Naive thymus-derived CD8-positive, alpha-beta T cell (primary cell): ENCODE measurements at regions not wholly inside any gene's neighbourhood (a gene's known extent, or its start where the extent isn't known, plus 50 kb on each side); places are given as distances from the start of the nearest gene placed in this dataset.

Experiments
- ATAC-seq, 2 donors: fragments of 150-1000 bp; cut with Tn5 transposase in 1 of 2; sonication (Bioruptor Pico), chemical (Tn5 transposase) in 1 of 2; 1 replicate in 1 of 2; 2 replicates in 1 of 2; pipeline ENCODE4 v1.10.0; 2021; ENCODE audit warnings: mild to moderate bottlenecking in 2 of 2, moderate library complexity in 2 of 2
- POLR2A ChIA-PET: fragments of 350-600 bp; sonication (Branson Sonifier 250); formaldehyde crosslinking; loops from one replicate; lab custom pipeline; 2021; ENCODE audit warnings: antibody characterized with exemption; lab: Charles Lee
- DNase-seq, 10 donors: peaks; one replicate each; pipeline versions ENCODE4 v3.0.0 to v3.0.0-alpha.2; 2020 to 2022
- H3K27ac Mint-ChIP-seq, 10 donors: one replicate each; pipeline ENCODE4 v1.8.0; 2020 to 2022; ENCODE audit warnings: mild to moderate bottlenecking in 10 of 10, mixed read lengths in 10 of 10, moderate library complexity in 4 of 10, inconsistent platforms in 1 of 10
- H3K27me3 Mint-ChIP-seq, 5 donors: one replicate each; pipeline ENCODE4 v1.8.0; 2021 to 2022; ENCODE audit warnings: mixed read lengths in 5 of 5
- H3K36me3 Mint-ChIP-seq, 3 donors: one replicate each; pipeline ENCODE4 v1.8.0; 2020 to 2022; ENCODE audit warnings: mixed read lengths in 3 of 3, mild to moderate bottlenecking in 2 of 3, inconsistent platforms in 1 of 3
- H3K4me1 Mint-ChIP-seq, 4 donors: one replicate each; pipeline ENCODE4 v1.8.0; 2021 to 2022; ENCODE audit warnings: mixed read lengths in 4 of 4
- H3K4me3 Mint-ChIP-seq, 10 donors: one replicate each; pipeline ENCODE4 v1.8.0; 2020 to 2022; ENCODE audit warnings: mild to moderate bottlenecking in 10 of 10, mixed read lengths in 10 of 10, moderate library complexity in 6 of 10, inconsistent platforms in 1 of 10
- H3K9me3 Mint-ChIP-seq, 9 donors: one replicate each; pipeline ENCODE4 v1.8.0; 2020 to 2022; ENCODE audit warnings: mixed read lengths in 9 of 9, mild to moderate bottlenecking in 3 of 9, inconsistent platforms in 1 of 9, moderate library complexity in 1 of 9

DNA sequence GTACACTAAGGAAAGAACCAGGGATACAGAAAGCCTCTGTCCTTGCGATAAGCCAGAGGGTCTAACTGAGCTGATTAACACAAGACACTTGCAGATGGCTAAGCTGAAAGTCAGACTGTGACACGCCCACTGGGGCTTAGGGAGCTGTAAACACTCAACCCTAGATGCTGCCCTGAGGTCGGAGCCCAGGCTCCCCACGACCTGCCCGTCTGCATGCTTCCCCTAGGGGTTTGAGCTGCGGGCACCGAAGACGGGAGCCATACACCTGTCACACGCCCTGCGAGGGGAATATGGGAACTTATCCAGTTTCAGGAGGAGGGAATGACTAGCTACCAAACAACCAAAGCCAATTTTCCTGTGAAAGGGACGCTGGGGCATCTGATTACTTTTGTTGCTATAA lies 96.0 kb downstream of the HTR5A start:
- no peaks in the 10 kb centered on the region for H3K9me3 Mint-ChIP-seq
- H3K36me3 Mint-ChIP-seq = no peaks in the 10 kb centered on the region
- H3K4me1 Mint-ChIP-seq = no peaks in the 10 kb centered on the region
- POLR2A ChIA-PET = no interaction called here
- DNase-seq = no peak
- no peak overlapping the region for H3K4me3 Mint-ChIP-seq
- no peak overlapping the region for H3K27ac Mint-ChIP-seq
- H3K27me3 Mint-ChIP-seq = peaks cover 6 to 18% (median 10%) of the 10 kb centered on the region in 5 donors
- no peak for ATAC-seq

DNA sequence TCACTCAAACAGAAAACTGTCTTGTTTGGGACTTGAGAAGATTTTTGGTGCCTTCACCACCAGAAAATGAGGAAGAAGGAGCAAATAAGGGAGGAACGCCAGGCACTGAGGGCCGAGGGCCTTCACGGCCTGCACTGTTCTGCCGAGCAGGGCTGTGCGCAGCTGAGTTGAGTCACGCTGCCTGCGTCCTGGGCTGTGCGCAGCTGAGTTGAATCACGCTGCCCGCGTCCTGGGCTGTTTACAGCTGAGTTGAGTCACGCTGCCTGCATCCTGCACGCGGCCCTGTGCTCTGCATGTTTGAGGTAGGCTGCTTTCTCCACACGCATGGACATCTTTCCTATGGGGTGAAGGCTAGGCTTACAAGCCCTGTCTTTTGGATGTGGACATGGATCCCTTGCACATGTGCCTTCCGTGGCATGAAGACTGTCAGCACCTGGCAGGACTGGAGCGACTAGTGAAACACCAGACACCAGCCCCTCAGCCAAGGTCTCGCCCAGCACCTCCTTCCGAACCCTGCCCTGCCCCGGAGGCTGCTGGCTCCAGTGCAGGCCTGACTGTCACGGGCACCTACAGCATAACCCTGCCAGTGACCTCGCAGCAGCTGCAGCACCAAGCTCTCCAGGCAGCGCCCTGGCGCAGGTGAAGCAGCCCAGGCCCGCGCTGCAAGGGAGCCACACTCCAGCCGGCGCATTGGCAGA lies 96.7 kb downstream of the HTR5A start:
- H3K27ac Mint-ChIP-seq = no peak overlapping the region
- H3K4me1 Mint-ChIP-seq = no peaks in the 10 kb centered on the region
- H3K36me3 Mint-ChIP-seq = no peaks in the 10 kb centered on the region
- no peaks in the 10 kb centered on the region for H3K9me3 Mint-ChIP-seq
- ATAC-seq (no peak), DNase-seq (no peak)
- POLR2A ChIA-PET = no interaction called here
- no peak overlapping the region for H3K4me3 Mint-ChIP-seq
- peaks cover 6 to 20% (median 8%) of the 10 kb centered on the region in 5 donors for H3K27me3 Mint-ChIP-seq

DNA sequence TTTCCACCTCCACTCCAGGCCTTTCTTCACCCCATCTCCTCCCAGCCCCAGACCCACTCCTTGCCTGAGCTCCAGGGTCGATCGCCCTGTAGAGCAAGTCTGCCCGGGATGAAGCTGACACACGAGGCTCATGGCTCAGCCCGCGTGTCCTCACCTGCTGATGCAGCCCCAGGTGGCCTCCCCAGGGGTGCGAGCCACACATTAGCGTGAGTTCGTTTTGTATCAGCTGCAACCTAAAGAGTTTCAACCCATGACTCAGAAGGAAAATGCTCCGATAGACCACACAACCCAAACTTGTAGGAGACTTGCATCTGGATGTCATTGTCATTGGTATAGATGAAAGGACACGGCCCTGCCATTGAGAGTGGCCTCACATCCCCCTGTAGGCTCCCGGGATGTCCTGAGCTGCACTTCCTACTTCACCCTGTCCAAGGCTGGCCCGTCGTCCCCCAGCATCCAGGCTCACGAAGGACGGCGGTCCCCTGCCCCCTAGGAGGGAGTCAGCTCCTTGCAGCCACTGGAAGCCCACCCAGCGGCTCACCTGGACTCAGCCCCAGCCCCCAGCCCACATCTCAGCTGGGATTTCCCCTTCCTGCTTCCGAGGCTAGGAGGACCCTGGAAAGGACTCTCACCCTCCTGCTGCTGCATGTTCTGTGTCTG lies 97.7 kb downstream of the HTR5A start:
- Mint-ChIP-seq H3K36me3 (no peaks in the 10 kb centered on the region), H3K4me1 (no peaks in the 10 kb centered on the region), H3K4me3 (no peak overlapping the region), H3K9me3 (no peaks in the 10 kb centered on the region), H3K27me3 (peaks cover 5 to 24% (median 15%) of the 10 kb centered on the region in 5 donors), H3K27ac (no peak overlapping the region)
- POLR2A ChIA-PET = no interaction called here
- DNase-seq = no peak
- no peak for ATAC-seq

DNA sequence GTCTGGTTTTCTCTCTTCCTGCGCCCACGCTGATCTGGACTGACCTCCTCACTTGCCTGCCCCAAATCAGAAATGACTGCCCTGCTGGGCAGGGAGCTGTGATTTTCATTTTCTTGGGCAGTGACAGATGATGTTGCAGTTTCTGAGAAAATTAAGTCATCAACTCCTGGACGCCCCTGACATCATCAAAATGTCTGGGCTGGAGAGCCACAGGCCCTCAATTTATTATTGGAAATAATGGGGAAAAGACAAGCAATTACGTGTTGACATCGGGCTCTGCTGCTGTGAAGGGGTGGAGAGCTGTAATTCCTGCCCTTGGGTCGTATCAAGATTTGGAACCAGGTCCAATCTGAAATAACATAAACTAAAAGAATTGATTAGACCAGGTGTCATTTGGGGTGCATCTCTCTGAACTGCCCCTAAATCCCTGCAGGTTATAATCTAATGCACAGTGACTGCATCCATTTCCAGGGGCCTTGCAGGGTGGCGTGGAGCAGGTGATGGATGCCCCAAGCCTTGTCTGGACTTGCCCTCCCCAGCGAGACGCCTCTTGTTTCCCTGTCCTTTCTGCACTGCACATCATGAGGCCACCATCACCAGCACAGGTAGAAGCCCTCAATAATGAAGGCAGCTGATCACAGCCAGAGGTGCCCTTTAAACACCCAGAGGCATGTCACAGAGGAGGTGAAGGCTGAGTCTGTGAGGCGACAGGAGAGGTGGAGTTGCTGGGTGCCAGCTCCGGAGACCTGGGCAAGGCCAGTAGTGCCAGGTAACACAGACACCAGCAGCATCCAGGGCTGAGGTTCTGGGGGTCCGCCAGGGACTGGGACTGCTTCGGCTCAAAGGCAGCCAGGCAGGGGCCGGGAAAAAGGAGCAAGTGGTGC lies 98.7 kb downstream of the HTR5A start:
- Mint-ChIP-seq H3K4me3 (no peak overlapping the region), H3K36me3 (no peaks in the 10 kb centered on the region), H3K9me3 (no peaks in the 10 kb centered on the region), H3K27me3 (peaks cover 3 to 26% (median 15%) of the 10 kb centered on the region in 5 donors), H3K27ac (peak overlapping the region in 1 of 10 donors; percentile 45), H3K4me1 (no peaks in the 10 kb centered on the region)
- ATAC-seq (no peak), DNase-seq (no peak)
- POLR2A ChIA-PET = no interaction called here

DNA sequence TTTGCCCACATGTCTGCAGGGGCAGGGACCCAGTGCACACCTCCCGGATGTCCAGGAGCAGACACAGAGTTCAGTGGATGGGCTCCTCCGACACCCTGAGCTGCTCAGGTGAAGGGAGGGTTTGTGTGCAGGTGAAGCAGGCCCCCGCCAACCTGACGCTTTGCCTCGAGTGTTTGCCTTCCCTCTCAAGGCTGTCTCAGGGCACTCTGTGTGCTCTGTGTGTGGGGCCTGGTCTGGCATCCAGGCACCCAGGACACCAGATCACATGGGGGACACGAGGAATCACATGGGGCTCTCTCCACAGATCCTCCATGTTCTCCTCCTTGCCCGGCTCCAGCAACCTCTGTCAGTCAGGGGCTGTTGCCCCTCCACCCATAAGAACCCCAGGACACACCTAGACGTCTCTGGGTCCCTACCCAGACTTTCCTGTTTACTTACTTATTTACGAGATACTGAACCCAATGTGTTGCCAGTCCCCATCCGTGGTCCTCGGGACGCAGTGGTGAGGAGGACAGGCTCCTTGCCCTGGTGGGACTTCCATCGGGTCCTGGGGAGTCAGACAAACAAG lies 99.5 kb downstream of the HTR5A start:
- Mint-ChIP-seq H3K36me3 (no peaks in the 10 kb centered on the region), H3K27me3 (peaks cover 3 to 26% (median 15%) of the 10 kb centered on the region in 5 donors), H3K27ac (no peak overlapping the region), H3K4me1 (no peaks in the 10 kb centered on the region), H3K9me3 (no peaks in the 10 kb centered on the region), H3K4me3 (no peak overlapping the region)
- DNase-seq = no peak
- ATAC-seq = no peak
- POLR2A ChIA-PET = no interaction called here

DNA sequence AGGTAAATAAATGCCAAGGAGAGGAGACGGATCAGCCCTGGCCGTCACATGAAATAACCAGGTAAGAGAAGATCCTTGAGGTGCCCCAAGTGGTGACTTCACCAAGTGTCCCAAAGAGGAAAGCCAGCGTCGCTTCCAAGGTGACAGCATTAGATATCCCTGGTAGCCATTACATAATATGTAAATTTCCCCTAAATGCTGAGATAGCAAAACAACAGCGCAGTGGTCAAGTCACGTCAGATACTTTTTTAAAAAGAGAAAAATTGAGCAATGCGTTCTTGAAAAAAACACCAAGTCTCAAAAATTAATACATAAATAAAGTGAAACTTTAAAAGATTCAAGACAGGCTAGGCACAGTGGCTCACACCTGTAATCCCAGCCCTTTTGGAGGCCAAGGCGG lies 100.2 kb downstream of the HTR5A start:
- H3K4me1 Mint-ChIP-seq = no peaks in the 10 kb centered on the region
- no peak overlapping the region for H3K27ac Mint-ChIP-seq
- H3K9me3 Mint-ChIP-seq = peaks cover 0 to 5% (median 0%) of the 10 kb centered on the region in 9 donors
- no peak for ATAC-seq
- POLR2A ChIA-PET = no interaction called here
- DNase-seq = no peak
- no peak overlapping the region for H3K4me3 Mint-ChIP-seq
- H3K36me3 Mint-ChIP-seq = no peaks in the 10 kb centered on the region
- H3K27me3 Mint-ChIP-seq = peaks cover 3 to 26% (median 15%) of the 10 kb centered on the region in 5 donors

DNA sequence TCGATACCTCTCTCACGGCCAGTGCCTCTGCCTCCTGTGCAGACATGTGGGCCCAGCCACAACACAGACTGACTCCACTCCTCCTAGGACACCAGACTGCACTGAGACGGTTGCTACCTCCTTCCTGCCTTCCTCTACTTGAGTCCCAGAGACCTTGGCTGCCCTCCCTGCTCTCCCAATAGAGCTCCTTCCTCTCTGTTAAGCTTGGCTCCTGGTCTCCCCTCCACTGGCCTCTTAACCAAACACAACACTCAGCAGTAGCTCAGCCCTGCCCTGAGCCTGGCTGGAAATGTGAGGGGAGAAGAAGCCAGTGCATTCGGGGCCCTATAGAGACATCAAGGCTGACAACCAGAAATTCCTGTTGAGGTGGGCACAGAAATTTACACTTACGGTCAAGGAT lies 102.0 kb downstream of the HTR5A start:
- H3K27ac Mint-ChIP-seq = no peak overlapping the region
- DNase-seq = no peak
- POLR2A ChIA-PET = no interaction called here
- peaks cover 3 to 21% (median 13%) of the 10 kb centered on the region in 5 donors for H3K27me3 Mint-ChIP-seq
- H3K4me3 Mint-ChIP-seq = no peak overlapping the region
- no peak for ATAC-seq
- no peaks in the 10 kb centered on the region for H3K36me3 Mint-ChIP-seq
- H3K4me1 Mint-ChIP-seq = no peaks in the 10 kb centered on the region
- H3K9me3 Mint-ChIP-seq = peaks cover 0 to 14% (median 0%) of the 10 kb centered on the region in 9 donors

DNA sequence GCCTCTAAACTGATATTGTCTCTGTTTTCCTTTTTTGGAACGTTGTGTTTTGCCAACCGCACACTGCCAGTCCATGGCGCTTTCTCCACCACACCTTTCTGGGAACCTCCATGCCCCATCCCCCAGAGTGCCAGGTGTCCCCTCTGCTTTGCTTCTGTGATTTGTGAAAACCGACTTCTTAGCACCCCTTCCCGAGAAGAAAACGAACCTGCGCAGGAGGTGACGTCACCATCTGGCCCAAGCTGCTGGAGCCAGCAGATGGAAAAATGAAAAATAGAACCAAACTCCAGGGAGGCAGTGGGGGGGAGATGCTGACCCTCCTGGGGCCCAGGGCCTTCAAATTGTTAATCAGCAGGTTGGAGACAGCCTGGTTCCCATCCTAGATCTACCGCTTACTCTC lies 103.8 kb downstream of the HTR5A start:
- ATAC-seq (no peak), DNase-seq (no peak)
- no peaks in the 10 kb centered on the region for H3K36me3 Mint-ChIP-seq
- H3K4me1 Mint-ChIP-seq = no peaks in the 10 kb centered on the region
- no peak overlapping the region for H3K4me3 Mint-ChIP-seq
- no peak overlapping the region for H3K27ac Mint-ChIP-seq
- H3K9me3 Mint-ChIP-seq = peaks cover 0 to 14% (median 2%) of the 10 kb centered on the region in 9 donors
- POLR2A ChIA-PET = interaction anchor here (0.7 kb wide), 2 partner anchors 203 to 207 kb away, joined by 5 to 9 read pairs; no protein-coding TSS in a partner anchor
- H3K27me3 Mint-ChIP-seq = peaks cover 0 to 17% (median 13%) of the 10 kb centered on the region in 5 donors

DNA sequence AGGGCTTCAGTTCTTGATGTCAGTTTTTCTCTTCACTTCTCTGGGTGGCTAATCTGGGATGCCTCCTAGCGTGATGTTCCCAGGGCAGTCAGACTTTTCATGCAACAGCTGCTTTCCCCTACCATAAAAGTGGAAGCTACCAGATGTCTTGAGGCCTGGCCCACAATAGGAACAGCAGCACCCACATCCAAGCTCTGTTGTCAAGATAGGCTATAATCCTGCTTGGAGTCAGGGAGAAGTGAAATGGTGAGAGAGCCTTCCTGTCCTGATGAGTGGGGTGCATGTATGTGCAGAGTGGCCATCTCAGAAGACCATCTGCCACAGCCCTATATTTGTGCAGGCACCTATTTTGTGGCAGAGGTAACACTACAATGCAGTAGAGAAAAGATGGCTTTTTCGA lies 108.0 kb downstream of the HTR5A start:
- H3K27ac Mint-ChIP-seq = no peak overlapping the region
- POLR2A ChIA-PET = no interaction called here
- DNase-seq (no peak), ATAC-seq (no peak)
- H3K36me3 Mint-ChIP-seq = no peaks in the 10 kb centered on the region
- no peaks in the 10 kb centered on the region for H3K4me1 Mint-ChIP-seq
- peaks cover 0 to 16% (median 2%) of the 10 kb centered on the region in 9 donors for H3K9me3 Mint-ChIP-seq
- no peak overlapping the region for H3K4me3 Mint-ChIP-seq
- peaks cover 0 to 13% (median 4%) of the 10 kb centered on the region in 5 donors for H3K27me3 Mint-ChIP-seq

DNA sequence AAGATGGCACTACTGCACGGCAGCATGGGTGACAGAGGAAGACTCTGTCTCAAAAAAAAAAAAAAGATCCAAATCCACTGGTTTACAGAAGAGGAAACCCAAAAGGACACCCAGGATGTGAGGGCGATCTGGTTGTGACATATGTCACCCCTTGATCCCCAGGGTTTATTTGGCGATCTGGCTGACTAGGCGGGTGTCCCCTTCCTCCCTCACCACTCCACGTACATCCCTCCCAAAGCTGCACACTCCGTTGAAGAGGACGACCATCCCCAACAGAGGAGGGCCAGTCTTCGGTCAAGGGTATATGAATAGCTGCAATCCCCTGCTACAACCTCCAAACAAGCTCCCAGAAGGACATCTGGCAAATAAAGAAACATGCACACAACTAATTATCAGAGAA lies 111.6 kb downstream of the HTR5A start:
- ATAC-seq (no peak), DNase-seq (no peak)
- H3K9me3 Mint-ChIP-seq = peaks cover 0 to 30% (median 18%) of the 10 kb centered on the region in 9 donors
- POLR2A ChIA-PET = no interaction called here
- peaks cover 2 to 16% (median 13%) of the 10 kb centered on the region in 3 donors for H3K36me3 Mint-ChIP-seq
- H3K4me3 Mint-ChIP-seq = no peak overlapping the region
- no peaks in the 10 kb centered on the region for H3K4me1 Mint-ChIP-seq
- no peak overlapping the region for H3K27ac Mint-ChIP-seq
- peaks cover 2 to 16% (median 6%) of the 10 kb centered on the region in 5 donors for H3K27me3 Mint-ChIP-seq

DNA sequence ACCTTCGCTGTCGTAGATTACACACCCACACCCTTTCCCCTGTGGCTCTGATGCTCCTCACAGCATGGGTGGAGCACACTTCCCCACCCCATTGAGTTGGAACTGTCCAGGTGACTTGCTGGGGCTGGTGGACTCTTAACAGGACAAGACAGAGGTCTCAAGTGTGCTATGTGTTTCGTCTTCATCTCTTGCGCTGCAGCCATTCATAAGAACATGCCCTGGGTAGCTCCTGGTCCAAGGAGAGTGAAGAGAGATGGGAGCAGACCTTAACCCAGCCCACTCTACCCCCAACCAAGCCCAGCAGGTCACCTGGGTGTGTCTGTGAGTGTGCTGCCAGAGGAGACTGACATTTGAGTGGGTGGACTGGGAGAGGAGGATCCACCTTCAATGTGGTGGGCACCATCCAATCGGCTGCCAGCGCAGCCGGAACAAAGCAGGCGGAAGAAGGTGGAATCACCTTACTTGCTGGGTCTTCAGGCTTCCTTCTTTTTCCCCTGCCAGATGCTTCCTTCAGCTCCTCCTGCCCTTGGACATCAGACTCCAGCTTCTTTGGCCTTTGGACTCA lies 112.4 kb downstream of the HTR5A start:
- POLR2A ChIA-PET = no interaction called here
- no peak for ATAC-seq
- H3K4me1 Mint-ChIP-seq = no peaks in the 10 kb centered on the region

DNA sequence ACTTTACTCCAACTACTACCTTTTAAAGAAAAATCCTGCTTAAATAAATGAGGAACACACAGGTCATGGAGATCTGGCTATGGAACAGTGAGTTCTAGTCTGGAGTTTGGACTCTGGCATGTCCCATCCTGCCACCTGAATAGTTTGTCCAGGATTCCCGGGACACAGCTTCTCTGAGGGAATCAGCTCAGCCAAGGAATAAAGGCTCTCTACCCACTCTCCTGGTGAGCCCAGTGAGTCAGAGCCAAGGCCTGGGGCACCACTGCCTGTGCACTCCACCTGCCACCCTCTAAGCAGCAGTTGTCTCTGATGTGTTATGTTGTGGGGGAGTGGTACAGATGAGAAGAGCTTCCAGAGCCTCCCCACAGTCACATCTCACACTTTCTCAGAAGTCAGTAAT lies 113.5 kb downstream of the HTR5A start:
- Mint-ChIP-seq H3K4me3 (no peak overlapping the region), H3K27me3 (peaks cover 3 to 16% (median 8%) of the 10 kb centered on the region in 5 donors), H3K36me3 (peaks cover 2 to 19% (median 13%) of the 10 kb centered on the region in 3 donors), H3K9me3 (peaks cover 0 to 36% (median 16%) of the 10 kb centered on the region in 9 donors), H3K4me1 (no peaks in the 10 kb centered on the region), H3K27ac (no peak overlapping the region)
- ATAC-seq (no peak), DNase-seq (no peak)
- POLR2A ChIA-PET = no interaction called here

More for the DNA sequence above, 112.4 kb downstream of the HTR5A start:
- Mint-ChIP-seq H3K27ac (no peak overlapping the region), H3K9me3 (peaks cover 0 to 36% (median 16%) of the 10 kb centered on the region in 9 donors), H3K27me3 (peaks cover 2 to 16% (median 6%) of the 10 kb centered on the region in 5 donors), H3K36me3 (peaks cover 2 to 19% (median 13%) of the 10 kb centered on the region in 3 donors), H3K4me3 (no peak overlapping the region)
- no peak for DNase-seq
